ENCODE measurements at regions not wholly inside any gene's neighbourhood (a gene's known extent, or its start where the extent isn't known, plus 50 kb on each side); places are given as distances from the start of the nearest gene placed in this dataset.
"Not testable (repeated sequence)": the region's sequence is repeated elsewhere in the genome, so short reads cannot be mapped to it uniquely, and the experiment has no call there.

GRCh38 chr7:52352013-52352981, 683.1 kb upstream of the POM121L12 start:
- no peak overlapping the region for H3K27ac ChIP-seq (ENCODE audit: low read depth, low read length, poor library complexity, severe bottlenecking)
- no peaks in the 10 kb centered on the region for H3K79me2 ChIP-seq (ENCODE audit: insufficient read depth, low read length)
- no peak for TF ChIP-seq EZH2 (IDR thresholded peaks at IDR 0.05; ENCODE audit: borderline replicate concordance, low read length)
- no peak for TF ChIP-seq CTCF (IDR thresholded peaks at IDR 0.05; ENCODE audit: low read length)
- H3K36me3 ChIP-seq (ENCODE audit: insufficient read depth, low read length): no peaks in the 10 kb centered on the region
- no peaks in the 10 kb centered on the region for H3K27me3 ChIP-seq (ENCODE audit: insufficient read depth, low read length)
- no peaks in the 10 kb centered on the region for H3F3A ChIP-seq (ENCODE audit: insufficient read depth, low read length)
- no peaks in the 10 kb centered on the region for H3K9me3 ChIP-seq (ENCODE audit: low read length)
- H3K9ac ChIP-seq (ENCODE audit: low read length): no peak overlapping the region
- H3K4me3 ChIP-seq (ENCODE audit: low read depth, low read length, poor library complexity, severe bottlenecking): no peak overlapping the region
- no peak overlapping the region for H3K4me2 ChIP-seq (ENCODE audit: low read length)
- H3K9me2 ChIP-seq (ENCODE audit: low read depth, low read length): no peaks in the 10 kb centered on the region
- no peak overlapping the region for H2AFZ ChIP-seq (ENCODE audit: low read length)
- no peaks in the 10 kb centered on the region for H4K20me1 ChIP-seq (ENCODE audit: insufficient read depth, low read length)
- H3K4me1 ChIP-seq (ENCODE audit: insufficient read depth, low read length, severe bottlenecking): peaks cover 9% of the 10 kb centered on the region

GRCh38 chr7:52344015-52344414, 691.4 kb upstream of the POM121L12 start:
- TF ChIP-seq CTCF (IDR thresholded peaks at IDR 0.05; ENCODE audit: low read length): no peak
- TF ChIP-seq EZH2 (IDR thresholded peaks at IDR 0.05; ENCODE audit: borderline replicate concordance, low read length): no peak
- H3K27ac ChIP-seq (ENCODE audit: low read depth, low read length, poor library complexity, severe bottlenecking): no peak overlapping the region
- H3K9me2 ChIP-seq (ENCODE audit: low read depth, low read length): no peaks in the 10 kb centered on the region

GRCh38 chr7:52340067-52340466, 695.4 kb upstream of the POM121L12 start:
- no peak overlapping the region for H3K4me2 ChIP-seq (ENCODE audit: low read length)
- H2AFZ ChIP-seq (ENCODE audit: low read length): no peak overlapping the region
- no peaks in the 10 kb centered on the region for H3K9me2 ChIP-seq (ENCODE audit: low read depth, low read length)
- peaks cover 13% of the 10 kb centered on the region for H3K4me1 ChIP-seq (ENCODE audit: insufficient read depth, low read length, severe bottlenecking)
- H4K20me1 ChIP-seq (ENCODE audit: insufficient read depth, low read length): no peaks in the 10 kb centered on the region
- no peaks in the 10 kb centered on the region for H3K27me3 ChIP-seq (ENCODE audit: insufficient read depth, low read length)
- peaks cover 13% of the 10 kb centered on the region for H3K9me3 ChIP-seq (ENCODE audit: low read length)
- no peak for TF ChIP-seq CTCF (IDR thresholded peaks at IDR 0.05; ENCODE audit: low read length)
- H3K4me3 ChIP-seq (ENCODE audit: low read depth, low read length, poor library complexity, severe bottlenecking): no peak overlapping the region
- no peak overlapping the region for H3K27ac ChIP-seq (ENCODE audit: low read depth, low read length, poor library complexity, severe bottlenecking)
- H3K36me3 ChIP-seq (ENCODE audit: insufficient read depth, low read length): no peaks in the 10 kb centered on the region
- H3K79me2 ChIP-seq (ENCODE audit: insufficient read depth, low read length): no peaks in the 10 kb centered on the region
- H3K9ac ChIP-seq (ENCODE audit: low read length): no peak overlapping the region
- no peaks in the 10 kb centered on the region for H3F3A ChIP-seq (ENCODE audit: insufficient read depth, low read length)

More at GRCh38 chr7:52344015-52344414, 691.4 kb upstream of the POM121L12 start:
- Histone ChIP-seq H3K36me3 (ENCODE audit: insufficient read depth, low read length) (no peaks in the 10 kb centered on the region), H3F3A (ENCODE audit: insufficient read depth, low read length) (no peaks in the 10 kb centered on the region), H3K79me2 (ENCODE audit: insufficient read depth, low read length) (no peaks in the 10 kb centered on the region), H4K20me1 (ENCODE audit: insufficient read depth, low read length) (no peaks in the 10 kb centered on the region), H3K4me2 (ENCODE audit: low read length) (peak overlapping the region; percentile 25; the same call in 1 of the 2 replicates), H2AFZ (ENCODE audit: low read length) (peak overlapping the region; percentile 9; the same call in 1 of the 2 replicates), H3K4me3 (ENCODE audit: low read depth, low read length, poor library complexity, severe bottlenecking) (no peak overlapping the region), H3K9me3 (ENCODE audit: low read length) (no peaks in the 10 kb centered on the region), H3K9ac (ENCODE audit: low read length) (no peak overlapping the region; the same call in 1 of the 2 replicates), H3K4me1 (ENCODE audit: insufficient read depth, low read length, severe bottlenecking) (peaks cover 17% of the 10 kb centered on the region), H3K27me3 (ENCODE audit: insufficient read depth, low read length) (no peaks in the 10 kb centered on the region)

- not testable (repeated sequence) for H3F3A ChIP-seq (ENCODE audit: insufficient read depth, low read length); H3K4me3 ChIP-seq (ENCODE audit: low read depth, low read length, poor library complexity, severe bottlenecking); H3K9me2 ChIP-seq (ENCODE audit: low read depth, low read length); H3K36me3 ChIP-seq (ENCODE audit: insufficient read depth, low read length); H2AFZ ChIP-seq (ENCODE audit: low read length); H3K9ac ChIP-seq (ENCODE audit: low read length); H3K4me2 ChIP-seq (ENCODE audit: low read length); H3K9me3 ChIP-seq (ENCODE audit: low read length); H3K79me2 ChIP-seq (ENCODE audit: insufficient read depth, low read length); H4K20me1 ChIP-seq (ENCODE audit: insufficient read depth, low read length); H3K27me3 ChIP-seq (ENCODE audit: insufficient read depth, low read length); H3K27ac ChIP-seq (ENCODE audit: low read depth, low read length, poor library complexity, severe bottlenecking)
- peaks cover 13% of the 10 kb centered on the region for H3K4me1 ChIP-seq (ENCODE audit: insufficient read depth, low read length, severe bottlenecking)
Measured at GRCh38 chr7:52328328-52328727, 707.1 kb upstream of the POM121L12 start.

Measured in OCI-LY1 (cell line).